ENCODE measurements at regions not wholly inside any gene's neighbourhood (a gene's known extent, or its start where the extent isn't known, plus 50 kb on each side); places are given as distances from the start of the nearest gene placed in this dataset.
A peak's percentile ranks its signal among the peaks of the same experiment; 100 is the strongest.

DNA sequence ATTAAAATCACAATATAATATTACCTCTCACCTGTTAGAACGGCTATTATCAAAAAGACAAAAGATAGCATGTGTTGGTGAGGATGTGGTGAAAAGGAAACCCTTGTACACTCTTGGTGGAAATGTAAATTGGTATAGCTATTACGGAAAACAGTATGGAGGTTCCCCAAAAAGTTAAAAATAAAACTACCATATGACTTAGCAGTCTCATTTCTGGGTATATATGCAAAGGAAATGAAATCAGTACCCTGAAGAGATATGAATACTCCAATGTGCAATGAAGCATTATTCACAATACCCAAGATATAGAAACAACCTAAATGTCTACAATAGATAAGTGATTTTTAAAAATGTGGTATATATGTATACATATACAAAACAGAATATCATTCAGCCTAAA lies 199.9 kb downstream of the SNX18 start:
- DNase-seq (ENCODE audit: low spot score): no peak

DNA sequence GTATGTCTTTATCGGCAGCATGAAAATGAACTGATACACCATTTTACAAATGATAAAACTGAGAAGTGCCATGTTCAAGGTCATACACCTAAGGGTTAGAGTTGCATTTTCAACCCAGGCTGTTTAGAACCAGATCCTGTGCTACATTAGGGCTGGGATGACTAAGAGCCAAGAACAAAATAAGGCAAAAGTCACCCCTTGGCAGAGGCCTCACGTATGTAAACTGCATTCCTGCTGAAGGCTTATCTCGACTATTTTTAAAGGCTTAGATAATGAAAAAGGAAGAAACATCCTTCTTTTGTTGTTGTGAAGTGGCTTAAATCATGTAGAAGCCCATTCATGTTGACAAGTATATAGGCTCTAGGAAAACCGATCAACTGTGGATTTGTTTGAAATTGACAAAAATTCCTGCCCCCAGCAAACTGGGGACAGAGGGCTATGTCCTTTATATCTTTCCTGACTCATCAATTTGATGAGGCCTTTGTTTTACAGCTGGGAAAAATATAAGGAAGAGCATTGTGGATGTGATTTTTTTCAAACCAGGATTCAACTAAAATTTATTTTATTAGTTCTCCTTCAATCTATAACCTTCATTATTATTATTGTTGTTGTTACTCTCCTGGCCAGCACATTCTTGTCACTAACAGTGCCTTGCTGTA lies 196.5 kb downstream of the SNX18 start:
- DNase-seq (ENCODE audit: low spot score): no peak

DNA sequence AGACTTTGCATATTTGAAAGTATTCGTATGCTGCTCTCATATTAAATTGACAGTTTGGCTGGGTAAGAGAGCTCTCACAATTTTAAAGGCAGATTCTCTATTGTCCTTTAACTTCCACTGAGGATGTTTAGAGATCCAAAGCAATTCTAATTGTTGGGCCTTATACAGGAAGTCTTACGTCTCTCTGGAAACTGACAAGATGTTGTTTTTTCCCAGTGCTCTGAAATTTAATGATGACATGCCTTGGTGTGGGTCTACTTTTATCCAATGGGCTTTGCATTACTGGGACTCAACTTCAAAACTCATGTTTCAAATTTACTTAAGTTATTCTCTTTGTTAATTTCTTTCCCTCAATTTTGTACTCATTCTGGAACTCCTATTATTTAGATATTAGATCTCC lies 191.5 kb downstream of the SNX18 start:
- DNase-seq (ENCODE audit: low spot score): no peak

DNA sequence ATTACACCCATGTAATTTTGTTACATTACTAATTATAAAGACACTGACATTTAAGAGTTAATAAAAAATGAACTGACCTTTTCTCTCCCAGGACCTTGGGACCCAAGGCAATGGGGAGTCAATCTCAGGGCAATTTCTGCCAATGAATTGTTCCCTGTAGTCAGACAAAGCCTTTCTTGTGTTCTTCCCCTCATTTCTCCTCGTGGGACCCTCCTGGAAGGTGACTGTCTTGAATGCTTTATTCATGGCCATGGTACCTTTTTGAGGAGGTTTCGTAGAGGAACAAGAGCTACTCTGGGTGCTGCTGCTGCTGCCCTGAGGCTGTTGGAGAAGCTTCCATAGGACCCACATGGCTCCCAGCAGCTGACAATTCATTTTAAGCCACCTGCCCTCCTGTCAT lies 190.3 kb downstream of the SNX18 start:
- DNase-seq (ENCODE audit: low spot score): no peak

DNA sequence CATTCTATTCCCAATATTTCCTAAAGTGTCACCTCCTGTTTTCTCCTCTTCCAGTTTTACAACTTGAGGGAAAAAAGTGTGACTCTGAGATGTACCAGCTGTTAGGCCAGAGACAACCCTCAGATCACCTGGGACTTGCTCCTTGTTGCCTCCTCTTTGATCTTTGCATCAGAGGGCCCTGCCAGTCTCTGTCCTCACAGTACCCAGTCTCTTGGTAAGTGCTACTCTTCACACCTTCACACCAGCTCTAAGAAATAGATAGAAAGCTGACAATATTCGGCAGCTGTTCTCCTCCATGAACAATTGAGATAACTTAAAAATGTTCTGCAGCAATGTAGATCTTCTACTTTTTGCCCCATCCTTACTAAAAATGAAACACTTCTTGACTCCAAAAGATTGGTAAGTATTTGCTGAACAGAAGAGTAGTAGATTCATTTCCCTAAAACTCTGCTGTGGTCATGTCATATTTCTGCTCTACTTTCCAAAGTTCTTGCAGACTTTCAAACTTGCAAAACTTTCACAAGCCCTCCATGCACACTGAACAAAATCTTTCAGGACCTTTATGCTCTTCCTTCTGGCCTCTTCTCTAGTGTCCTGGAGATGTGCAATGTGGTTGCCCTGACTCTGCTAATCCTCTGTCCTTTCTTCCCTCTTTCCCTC lies 188.6 kb downstream of the SNX18 start:
- no peak for DNase-seq (ENCODE audit: low spot score)

DNA sequence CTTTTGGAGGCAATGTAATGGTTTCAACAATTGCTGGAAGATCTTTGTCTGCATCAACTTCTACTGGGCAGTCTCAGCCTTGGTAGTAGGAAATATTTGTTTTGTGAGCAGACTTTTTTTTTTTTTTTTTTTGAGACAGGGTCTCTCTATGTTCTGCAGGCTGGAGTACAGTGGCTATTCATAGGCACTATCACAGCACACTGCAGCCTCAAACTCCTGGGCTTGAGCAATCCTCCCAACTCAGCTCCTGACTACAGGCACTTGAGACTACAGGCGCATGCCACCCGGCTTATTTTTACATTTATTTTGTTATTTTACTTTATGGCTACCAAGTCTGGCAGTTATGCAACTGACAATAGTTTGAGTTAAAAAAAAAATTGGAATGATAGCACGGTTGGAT lies 187.3 kb downstream of the SNX18 start:
- no peak for DNase-seq (ENCODE audit: low spot score)

DNA sequence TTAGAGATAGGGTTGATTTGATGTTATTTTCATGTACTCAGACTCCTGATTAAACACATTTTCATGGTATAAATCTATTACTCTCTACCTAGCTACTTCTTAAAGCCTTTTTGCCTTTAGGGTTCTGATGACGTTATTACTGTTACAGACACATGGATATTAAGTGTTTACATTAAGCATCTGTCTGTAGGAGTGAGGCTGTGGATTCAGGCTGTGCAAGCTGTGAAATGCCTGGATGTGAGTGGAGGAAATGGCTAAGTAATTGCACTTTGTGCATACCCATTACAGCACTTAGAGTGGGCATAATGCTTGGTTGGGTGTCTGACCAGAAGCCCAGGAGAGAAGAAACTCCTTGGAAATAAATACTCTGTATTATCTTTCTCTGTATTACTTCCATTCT lies 186.8 kb downstream of the SNX18 start:
- no peak for DNase-seq (ENCODE audit: low spot score)

- DNase-seq (ENCODE audit: low spot score): no peak
These were observed 186.2 kb downstream of the SNX18 start for GRCh38 chr5:54703565-54704255.

- DNase-seq (ENCODE audit: low spot score): peak; percentile 67
These were observed 185.6 kb downstream of the SNX18 start for GRCh38 chr5:54703133-54703532.

DNA sequence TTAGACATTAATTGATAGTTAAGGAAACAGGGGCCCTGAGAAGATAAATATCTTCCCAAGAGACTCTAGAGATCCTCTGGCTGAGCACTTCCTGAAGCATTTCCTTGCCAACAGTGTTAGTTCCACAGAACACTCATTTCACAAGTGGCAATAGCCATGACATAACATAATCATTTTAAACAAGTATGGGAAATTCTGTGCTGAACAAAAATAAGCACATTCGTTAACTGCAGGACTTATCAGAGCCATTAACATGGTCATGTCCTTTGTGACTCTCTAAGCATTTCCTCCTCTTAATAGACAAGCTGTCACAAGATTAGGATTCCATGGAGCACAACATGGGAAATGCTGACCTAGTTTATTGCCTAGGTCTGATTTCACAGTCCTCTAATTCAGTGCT lies 184.9 kb downstream of the SNX18 start:
- DNase-seq (ENCODE audit: low spot score): no peak

DNA sequence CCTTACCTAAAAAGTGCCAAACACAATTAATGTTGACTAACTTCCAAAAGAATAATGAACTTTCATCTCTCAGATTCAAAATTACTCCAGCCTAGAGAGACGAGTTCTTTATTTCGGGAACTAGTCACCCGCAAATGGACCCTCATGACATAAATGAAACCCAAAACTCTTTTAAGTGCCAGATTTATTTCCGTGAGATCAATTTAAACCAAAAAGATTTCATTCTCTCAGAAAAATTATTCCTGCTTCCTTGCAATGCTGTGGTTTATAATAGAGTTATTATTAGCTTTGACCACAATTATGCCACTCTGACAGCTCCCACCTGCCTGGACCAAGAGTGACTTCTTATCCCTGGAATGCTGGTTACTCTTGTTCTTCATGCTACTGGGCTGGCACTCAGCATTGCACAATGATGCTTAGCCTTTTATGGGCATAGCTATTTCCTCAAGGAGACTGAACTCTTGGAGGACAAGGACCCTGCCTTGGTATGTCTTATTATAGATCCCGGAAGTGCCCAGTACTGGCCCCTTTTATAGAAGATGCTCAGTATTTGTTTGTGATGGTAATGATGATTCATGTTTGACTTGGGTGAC lies 183.5 kb downstream of the SNX18 start:
- DNase-seq (ENCODE audit: low spot score): peak; percentile 74

GRCh38 chr5:54696931-54697330 lies 179.4 kb downstream of the SNX18 start:
- DNase-seq (ENCODE audit: low spot score): no peak

- DNase-seq (ENCODE audit: low spot score): no peak
These were observed 178.8 kb downstream of the SNX18 start for GRCh38 chr5:54696346-54696745.

- DNase-seq (ENCODE audit: low spot score): no peak
These were observed 177.8 kb downstream of the SNX18 start for GRCh38 chr5:54695198-54695966.

GRCh38 chr5:54693936-54694657 lies 176.5 kb downstream of the SNX18 start:
- DNase-seq (ENCODE audit: low spot score): no peak

- DNase-seq (ENCODE audit: low spot score): no peak
These were observed 175.1 kb downstream of the SNX18 start for GRCh38 chr5:54692631-54693030.

- DNase-seq (ENCODE audit: low spot score): no peak
These were observed 174.1 kb downstream of the SNX18 start for GRCh38 chr5:54691656-54692055.

DNA sequence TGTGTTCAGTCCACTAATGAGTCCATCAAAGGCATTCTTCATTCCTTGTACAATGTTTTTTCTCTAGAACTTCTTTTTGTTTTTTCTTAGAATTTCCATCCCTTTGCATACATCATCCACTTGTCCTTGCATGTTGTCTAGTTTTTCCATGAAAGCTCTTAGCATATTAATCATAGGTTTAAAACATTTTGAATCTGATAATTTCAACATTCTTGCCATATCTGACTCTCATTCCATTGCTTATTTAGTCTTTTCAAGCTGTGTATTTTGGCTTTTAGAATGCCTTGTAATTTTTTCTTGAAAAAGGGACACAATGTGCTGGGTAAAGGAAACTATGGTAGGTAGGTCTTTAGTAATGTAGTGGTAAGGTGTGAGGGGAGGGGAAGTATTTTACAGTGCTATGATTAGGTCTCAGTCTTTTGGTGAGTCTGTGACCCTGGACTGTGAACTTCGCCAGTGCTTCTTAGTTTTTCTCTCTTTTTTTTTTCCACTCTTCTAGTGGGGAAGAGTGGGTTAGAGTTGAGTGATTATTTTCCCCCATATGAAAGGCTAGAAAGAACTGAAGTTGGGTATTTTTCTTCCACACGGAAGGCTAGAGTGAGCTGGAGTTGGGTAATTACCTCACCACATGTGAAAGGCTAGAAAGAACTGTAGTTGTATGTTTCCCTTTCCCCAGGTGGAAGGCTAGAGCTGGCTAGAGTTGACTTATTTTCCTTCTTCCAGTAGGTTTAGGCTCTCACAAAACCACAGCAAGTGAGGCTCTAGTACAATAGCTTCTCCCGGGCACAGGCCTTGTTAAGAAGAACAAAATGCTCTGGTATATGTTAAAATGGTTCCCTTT lies 172.1 kb downstream of the SNX18 start:
- no peak for DNase-seq (ENCODE audit: low spot score)

- DNase-seq (ENCODE audit: low spot score): no peak
These were observed 163.4 kb downstream of the SNX18 start for GRCh38 chr5:54680998-54681397.

DNA sequence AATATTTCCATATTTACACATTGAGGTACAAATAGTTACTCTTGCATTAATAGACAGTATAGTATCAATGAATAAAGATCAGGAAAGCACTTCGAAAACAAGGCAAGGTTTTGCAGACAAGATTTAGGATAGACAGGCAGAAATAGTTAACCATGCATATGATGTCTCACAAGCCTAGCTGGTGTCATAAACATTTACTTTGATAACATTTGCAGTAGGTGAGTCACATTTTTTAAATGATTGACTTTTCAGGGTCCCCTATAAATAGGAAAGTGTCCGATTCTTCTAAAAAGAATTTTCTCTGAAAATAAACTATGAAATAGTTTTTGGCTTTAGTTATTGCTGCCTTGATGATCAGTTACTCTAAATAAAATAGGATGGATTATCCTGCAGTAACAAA lies 162.1 kb downstream of the SNX18 start:
- DNase-seq (ENCODE audit: low spot score): no peak

- DNase-seq (ENCODE audit: low spot score): no peak
These were observed 161.2 kb downstream of the SNX18 start for GRCh38 chr5:54678737-54679136.
